GDM1 (cell line): ENCODE measurements at regions not wholly inside any gene's neighbourhood (a gene's known extent, or its start where the extent isn't known, plus 50 kb on each side); places are given as distances from the start of the nearest gene placed in this dataset.
"Not testable (repeated sequence)": the region's sequence is repeated elsewhere in the genome, so short reads cannot be mapped to it uniquely, and the experiment has no call there.

Experiments
- DNase-seq: peaks from one replicate; lab custom pipeline; 2025; lab: John Stamatoyannopoulos, UW

- no peak for DNase-seq
These were observed 69.3 kb downstream of the SHANK2 start for GRCh38 chr11:71182791-71183677.

GRCh38 chr11:71181566-71181965, 70.8 kb downstream of the SHANK2 start:
- no peak for DNase-seq

GRCh38 chr11:71180694-71181470, 71.5 kb downstream of the SHANK2 start:
- DNase-seq, result no peak

- no peak for DNase-seq
These were observed 72.3 kb downstream of the SHANK2 start for GRCh38 chr11:71179877-71180605.

GRCh38 chr11:71178076-71178475, 74.3 kb downstream of the SHANK2 start:
- DNase-seq, result no peak

- no peak for DNase-seq
These were observed 75.6 kb downstream of the SHANK2 start for GRCh38 chr11:71176812-71177211.

GRCh38 chr11:71173709-71174108, 78.7 kb downstream of the SHANK2 start:
- no peak for DNase-seq

GRCh38 chr11:71172680-71173079, 79.7 kb downstream of the SHANK2 start:
- no peak for DNase-seq

GRCh38 chr11:71171576-71171975, 80.8 kb downstream of the SHANK2 start:
- DNase-seq, result no peak

GRCh38 chr11:71170624-71171423, 81.6 kb downstream of the SHANK2 start:
- DNase-seq, result no peak

GRCh38 chr11:71169313-71169712, 83.1 kb downstream of the SHANK2 start:
- DNase-seq, result no peak

GRCh38 chr11:71167814-71168213, 84.6 kb downstream of the SHANK2 start:
- not testable (repeated sequence) for DNase-seq

- DNase-seq, result no peak
These were observed 86.6 kb downstream of the SHANK2 start for GRCh38 chr11:71165771-71166170.

- no peak for DNase-seq
These were observed 87.8 kb downstream of the SHANK2 start for GRCh38 chr11:71164621-71165020.

- DNase-seq, result no peak
These were observed 88.2 kb downstream of the SHANK2 start for GRCh38 chr11:71164186-71164585.

- no peak for DNase-seq
These were observed 89.0 kb downstream of the SHANK2 start for GRCh38 chr11:71163371-71163770.

GRCh38 chr11:71158936-71159335, 93.4 kb downstream of the SHANK2 start:
- DNase-seq, result no peak

- DNase-seq, result not testable (repeated sequence)
These were observed 94.7 kb downstream of the SHANK2 start for GRCh38 chr11:71157676-71158075.

GRCh38 chr11:71156301-71156700, 96.1 kb downstream of the SHANK2 start:
- DNase-seq, result no peak

GRCh38 chr11:71155846-71156245, 96.5 kb downstream of the SHANK2 start:
- DNase-seq, result no peak

- no peak for DNase-seq
These were observed 98.0 kb downstream of the SHANK2 start for GRCh38 chr11:71154261-71154805.
